AML-193 (cell line): ENCODE measurements at regions not wholly inside any gene's neighbourhood (a gene's known extent, or its start where the extent isn't known, plus 50 kb on each side); places are given as distances from the start of the nearest gene placed in this dataset.
A peak's percentile ranks its signal among the peaks of the same experiment; 100 is the strongest.
"Not testable (repeated sequence)": the region's sequence is repeated elsewhere in the genome, so short reads cannot be mapped to it uniquely, and the experiment has no call there.

Experiments used
- DNase-seq, 2 experiments: peaks; one replicate each; lab custom pipeline; 2025; lab: John Stamatoyannopoulos, UW

- no peak for DNase-seq
These were observed 545.8 kb downstream of the LIG4 start for GRCh38 chr13:107669391-107669993.

DNA sequence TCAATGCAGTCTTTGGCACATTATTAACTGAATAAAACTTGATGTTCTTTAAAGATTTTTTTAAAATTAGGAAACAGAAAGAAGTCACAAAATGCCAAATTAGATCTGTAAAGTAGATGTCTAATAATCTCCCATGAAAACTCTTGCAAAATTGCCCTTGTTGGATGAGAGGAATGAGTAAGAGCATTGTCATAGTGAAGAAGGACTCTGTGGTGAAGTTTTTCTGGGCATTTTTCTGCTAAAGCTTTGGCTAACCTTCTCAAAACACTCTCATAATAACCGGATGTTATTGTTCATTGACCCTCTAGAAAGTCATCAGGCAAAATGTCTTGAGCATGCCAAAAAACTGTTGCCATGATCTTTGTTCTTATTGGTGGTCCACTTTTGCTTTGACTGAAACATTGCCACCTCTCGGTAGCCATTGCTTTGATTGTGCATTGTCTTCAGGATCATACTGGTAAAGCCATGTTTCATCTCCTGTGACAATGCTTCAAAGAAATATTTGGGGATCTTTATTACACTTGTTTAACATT, 549.3 kb downstream of the LIG4 start:
- no peak for DNase-seq

DNA sequence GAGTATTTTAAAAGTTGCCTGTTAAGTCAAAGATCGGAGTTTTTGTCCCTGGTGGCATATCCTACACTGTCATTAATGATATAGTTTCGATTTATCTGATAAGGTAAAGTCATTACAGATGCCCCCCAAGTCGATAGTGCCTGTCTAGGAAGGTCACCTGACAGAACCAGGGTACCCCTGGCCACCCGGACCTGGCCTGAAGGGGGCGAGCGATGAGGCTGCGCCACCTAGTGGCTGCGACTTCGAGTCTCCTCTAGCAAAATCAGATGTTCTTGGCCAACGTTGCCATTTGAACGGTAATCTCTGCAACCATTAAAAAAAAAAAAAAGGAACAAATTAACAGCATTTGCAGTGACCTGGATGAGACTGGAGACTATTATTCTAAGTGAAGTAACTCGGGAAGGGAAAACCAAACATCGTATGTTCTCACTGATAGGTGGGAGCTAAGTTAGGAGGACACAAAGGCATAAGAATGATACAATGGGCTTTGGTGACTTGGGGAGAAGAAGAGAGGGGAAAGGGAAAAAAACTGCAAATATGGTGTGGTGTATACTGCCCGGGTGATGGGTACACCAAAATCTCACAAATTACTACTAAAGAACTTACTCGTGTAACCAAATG, 565.1 kb downstream of the LIG4 start:
- peak; percentile 6 to 25 for DNase-seq

DNA sequence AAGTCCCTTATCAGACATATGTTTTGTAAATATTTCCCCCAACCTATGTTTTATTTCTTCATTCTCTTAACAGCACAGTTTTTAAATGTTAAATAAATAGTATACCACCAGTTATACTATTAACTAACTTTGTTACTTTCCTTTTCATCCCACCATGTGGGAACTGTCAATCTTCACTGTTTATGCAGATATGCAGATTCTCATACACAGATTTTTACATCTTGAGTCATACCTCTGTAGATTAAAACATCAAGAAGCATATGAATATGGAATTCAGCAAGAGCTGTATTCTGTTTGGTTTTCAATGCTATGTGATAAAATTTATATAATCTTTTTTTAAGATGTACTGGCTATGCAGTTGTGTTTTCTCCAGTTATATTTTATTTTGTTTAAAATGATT, 566.3 kb downstream of the LIG4 start:
- DNase-seq, result no peak

GRCh38 chr13:107644136-107644535, 571.2 kb downstream of the LIG4 start:
- DNase-seq, result no peak

DNA sequence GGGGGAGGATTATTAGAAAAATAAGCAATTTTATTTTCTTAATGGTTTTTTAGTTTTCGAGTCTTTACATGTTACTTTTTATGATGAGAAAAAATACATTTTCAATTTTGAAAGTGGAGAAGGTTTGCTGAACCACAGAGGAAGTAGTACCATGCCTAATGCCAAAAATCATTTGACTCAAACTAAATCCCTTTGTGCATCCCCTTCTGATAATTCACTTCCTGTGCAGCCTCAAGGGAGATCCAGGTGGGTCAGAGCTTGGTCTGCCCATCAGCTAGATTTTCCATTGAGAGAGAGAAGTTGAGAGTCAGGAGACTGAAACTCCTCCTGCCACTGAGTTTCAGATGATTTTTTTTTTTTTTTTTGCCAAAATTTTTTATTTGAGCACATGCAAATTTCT, 571.7 kb downstream of the LIG4 start:
- DNase-seq, result no peak

- no peak for DNase-seq
These were observed 572.5 kb downstream of the LIG4 start for GRCh38 chr13:107642831-107643230.

- DNase-seq, result no peak
These were observed 573.8 kb downstream of the LIG4 start for GRCh38 chr13:107641574-107641973.

DNA sequence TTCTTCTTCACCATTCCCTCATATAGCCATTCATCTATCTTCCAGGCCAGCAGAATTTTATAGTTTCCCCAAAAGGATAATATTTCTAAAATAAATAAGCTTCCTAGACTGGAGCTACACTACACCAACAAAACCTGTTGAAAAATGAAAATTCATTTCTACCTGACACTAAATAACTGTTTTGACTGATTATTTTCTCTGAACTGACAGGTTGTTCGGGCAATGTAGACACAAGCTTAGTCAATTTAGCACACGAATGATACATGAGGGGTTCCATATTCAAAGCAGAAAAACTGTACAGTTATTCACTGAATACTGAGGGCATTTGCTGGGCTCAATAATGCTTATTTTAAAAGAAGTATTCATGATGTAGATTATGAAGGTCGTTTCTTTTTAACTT, 589.7 kb downstream of the LIG4 start:
- DNase-seq, result no peak

DNA sequence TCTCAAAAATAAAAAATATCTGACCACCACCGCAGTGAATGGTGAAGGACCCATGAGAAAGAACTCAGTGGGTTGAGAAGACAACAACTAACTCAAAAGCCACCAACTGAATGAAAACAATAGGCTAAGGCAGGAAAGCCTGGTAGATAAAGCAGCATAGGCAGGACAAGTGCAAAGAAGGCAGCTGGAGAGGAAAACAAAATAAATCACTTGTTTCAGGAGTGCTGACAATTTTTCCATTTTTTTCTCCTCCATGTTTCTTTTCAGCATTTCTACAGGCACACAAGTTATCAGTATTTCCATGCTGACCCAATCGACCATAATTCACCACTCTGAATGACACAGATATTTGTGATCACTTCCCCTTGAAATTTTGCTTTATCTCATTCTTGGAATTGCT, 597.8 kb downstream of the LIG4 start:
- no peak for DNase-seq

GRCh38 chr13:107612376-107612775, 603.0 kb downstream of the LIG4 start:
- no peak for DNase-seq

DNA sequence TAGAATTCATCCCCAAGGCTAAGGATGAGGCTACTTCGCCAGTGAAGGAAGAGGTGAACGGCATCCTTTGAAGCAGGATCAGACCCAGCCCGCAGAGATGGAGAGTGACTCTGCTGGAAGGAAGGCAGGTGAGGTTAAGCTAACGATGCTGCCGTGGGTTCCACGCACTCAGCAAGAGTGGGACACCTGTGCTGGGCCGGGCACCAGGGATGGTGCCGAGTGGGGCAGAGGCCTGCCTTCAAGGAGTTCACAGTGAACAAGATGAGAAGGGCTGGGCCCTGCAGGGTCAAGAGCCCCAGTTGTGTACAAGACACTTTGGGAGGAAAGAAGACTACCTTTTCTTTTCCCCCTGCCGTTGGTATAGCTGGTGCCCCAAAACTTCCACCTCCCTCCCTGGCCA, 606.6 kb downstream of the LIG4 start:
- DNase-seq, result no peak

- no peak for DNase-seq
These were observed 614.4 kb downstream of the LIG4 start for GRCh38 chr13:107600971-107601370.

DNA sequence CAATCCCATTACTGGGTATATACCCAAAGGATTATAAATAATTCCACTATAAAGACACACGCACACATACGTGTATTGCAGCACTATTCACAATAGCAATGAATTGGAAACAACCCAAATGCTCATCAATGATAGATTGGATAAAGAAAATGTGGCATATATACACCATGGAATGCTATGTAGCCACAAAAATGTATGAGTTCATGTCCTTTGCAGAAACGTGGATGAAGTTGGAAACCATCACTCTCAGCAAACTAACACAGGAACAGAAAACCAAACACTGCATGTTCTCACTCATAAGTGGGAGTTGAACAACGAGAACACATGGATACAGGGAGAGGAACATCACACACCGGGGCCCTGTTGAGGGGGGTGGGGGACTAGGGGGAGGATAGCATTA, 619.0 kb downstream of the LIG4 start:
- DNase-seq, result not testable (repeated sequence)

GRCh38 chr13:107590556-107590955, 624.8 kb downstream of the LIG4 start:
- no peak for DNase-seq

DNA sequence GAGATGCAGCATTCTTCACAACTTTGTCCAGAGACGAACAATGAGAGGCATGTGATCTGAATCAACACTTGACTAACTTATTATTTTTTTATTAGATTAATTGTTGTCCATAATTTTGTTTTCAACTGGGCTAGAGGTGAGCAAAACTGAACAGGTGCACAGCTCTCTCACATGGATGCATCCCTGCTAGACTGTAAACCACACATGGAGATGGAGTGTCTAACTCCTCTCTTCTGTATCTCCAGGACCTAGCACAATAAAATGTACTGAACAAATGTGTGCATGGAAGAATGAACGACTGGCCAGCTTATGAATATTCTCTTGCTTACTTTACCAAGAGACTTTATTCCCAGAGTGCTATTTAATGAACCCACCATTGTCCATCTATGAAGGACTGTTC, 627.7 kb downstream of the LIG4 start:
- no peak for DNase-seq

GRCh38 chr13:107586216-107586615, 629.1 kb downstream of the LIG4 start:
- no peak for DNase-seq

DNA sequence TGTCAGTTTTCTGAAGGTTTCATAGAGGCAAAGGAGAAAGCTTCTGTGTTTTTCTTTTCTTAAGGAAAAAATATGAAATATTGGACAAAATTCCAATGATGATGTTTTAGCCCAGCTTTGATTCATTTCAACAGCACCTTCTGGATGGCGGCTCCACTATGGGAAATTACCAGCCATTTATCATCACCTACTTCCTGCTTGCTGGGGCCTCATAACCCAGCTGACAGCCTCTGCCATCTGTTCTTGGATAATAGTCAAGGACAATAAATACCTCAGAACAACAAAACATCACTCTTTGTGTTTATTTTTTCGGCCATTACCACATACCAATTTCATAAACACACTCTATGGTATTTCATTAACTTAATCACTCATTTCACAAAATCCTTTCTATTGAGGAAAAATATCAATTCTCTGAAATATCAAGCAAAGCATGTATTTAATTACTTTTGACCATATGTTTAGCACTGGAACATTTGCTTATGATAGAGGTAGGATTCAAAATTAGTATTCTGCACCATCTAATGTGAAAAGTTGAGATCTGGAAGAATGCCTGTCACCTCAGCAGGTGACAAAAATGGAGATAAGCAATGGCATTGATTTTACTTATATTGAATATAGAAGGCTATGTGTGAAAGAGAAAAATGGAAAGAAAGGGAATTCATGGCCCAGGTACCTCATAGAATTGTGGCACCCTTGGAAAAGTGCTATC, 629.7 kb downstream of the LIG4 start:
- DNase-seq, result no peak

DNA sequence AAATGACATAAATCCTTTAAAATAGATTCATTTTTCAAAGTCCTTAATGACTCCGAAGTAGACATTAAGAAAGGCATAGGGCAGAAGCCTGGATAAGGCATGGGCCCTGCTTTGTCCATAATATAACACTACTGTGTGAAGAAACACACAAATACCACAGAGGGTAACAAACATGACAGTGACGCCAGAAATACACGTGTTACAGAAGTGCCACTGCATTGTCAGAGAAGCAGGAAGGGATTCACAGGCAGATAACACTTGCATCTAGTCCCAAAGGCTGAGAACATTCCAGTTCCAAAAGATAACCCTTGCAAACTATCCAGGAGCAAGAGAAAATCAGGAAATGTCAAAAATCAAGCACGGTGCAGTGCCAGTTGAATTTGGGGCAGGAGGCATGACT, 633.2 kb downstream of the LIG4 start:
- no peak for DNase-seq

DNA sequence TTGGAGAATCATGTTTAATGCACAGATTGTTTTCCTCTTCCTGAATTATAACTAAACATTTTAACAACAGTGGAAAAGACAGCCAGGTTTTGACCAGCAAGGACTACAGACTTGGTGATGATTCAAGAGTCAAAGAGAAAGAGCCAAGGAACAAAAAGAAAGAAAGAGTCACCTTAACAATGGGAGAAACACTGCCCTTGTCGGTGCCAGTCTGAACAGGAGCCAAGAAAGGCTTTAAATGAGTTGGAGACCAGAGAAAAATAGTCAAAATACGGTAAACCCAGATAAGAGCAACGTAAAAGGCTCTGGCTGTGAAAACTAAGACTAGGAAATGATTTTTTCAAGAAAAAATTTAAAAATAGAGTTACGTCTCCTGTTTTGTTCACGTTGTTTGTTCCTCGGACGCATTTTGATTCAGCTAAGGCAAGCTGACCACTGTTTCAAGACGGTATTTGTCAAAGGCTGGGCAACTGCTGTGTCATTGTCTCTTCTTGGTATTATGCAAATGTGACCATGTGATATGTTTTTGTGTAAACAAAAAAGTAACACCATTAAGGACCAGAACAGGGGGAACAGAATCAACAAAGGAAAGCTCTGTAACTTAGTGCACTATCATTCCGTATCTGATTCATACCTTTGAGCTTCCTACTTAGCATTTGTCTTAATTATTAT, 634.5 kb downstream of the LIG4 start:
- no peak for DNase-seq

GRCh38 chr13:107576430-107576829, 638.9 kb downstream of the LIG4 start:
- DNase-seq, result no peak

DNA sequence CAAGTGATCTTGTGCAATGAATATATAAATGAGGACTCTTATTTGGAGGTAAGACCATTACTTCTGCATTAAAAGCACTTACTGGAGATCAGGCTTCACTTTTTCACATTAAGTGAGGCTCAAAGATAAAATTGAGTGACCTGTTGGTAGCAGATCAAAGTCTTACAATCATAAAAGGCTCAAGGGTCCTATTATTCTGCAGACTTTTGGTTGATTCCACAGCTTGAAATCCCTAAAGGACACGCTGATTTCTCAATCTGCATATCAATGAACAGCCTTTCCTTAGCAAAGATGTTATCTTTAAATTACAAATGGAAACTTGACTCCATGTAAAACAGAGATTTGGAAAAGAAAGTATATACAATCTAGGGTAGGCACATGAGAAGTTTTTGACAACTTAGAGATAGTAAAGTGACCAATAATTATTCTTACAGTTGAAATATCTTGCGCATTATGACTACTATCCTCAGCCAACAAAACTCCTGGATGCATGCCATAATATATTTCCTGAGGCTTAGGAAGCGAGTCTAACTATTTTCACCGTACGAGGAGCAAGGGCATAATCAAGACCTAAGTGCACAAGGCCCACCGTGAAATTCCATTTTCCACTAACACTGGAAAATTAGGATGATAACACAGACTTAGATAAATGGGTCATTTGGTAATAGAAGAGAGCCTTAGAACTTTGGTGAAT, 640.7 kb downstream of the LIG4 start:
- no peak for DNase-seq
